Activated T-cell treated with anti-CD3 and anti-CD28 coated beads, Interleukin-2, amount 50 U/mL, for 48 hours (primary cell): ENCODE measurements at regions not wholly inside any gene's neighbourhood (a gene's known extent, or its start where the extent isn't known, plus 50 kb on each side); places are given as distances from the start of the nearest gene placed in this dataset.

ENCODE experiments used
- DNase-seq, 2 experiments: peaks; one replicate each; pipeline ENCODE4 v3.0.0-alpha.2; 2020

GRCh38 chr6:145042559-145042958 is 692.8 kb downstream of the EPM2A start:
- no peak for DNase-seq

GRCh38 chr6:145043926-145044500 is 691.3 kb downstream of the EPM2A start:
- DNase-seq = no peak

- DNase-seq = no peak
These were observed 690.6 kb downstream of the EPM2A start for GRCh38 chr6:145044641-145045246.

GRCh38 chr6:145045582-145045981 is 689.7 kb downstream of the EPM2A start:
- no peak for DNase-seq

DNA sequence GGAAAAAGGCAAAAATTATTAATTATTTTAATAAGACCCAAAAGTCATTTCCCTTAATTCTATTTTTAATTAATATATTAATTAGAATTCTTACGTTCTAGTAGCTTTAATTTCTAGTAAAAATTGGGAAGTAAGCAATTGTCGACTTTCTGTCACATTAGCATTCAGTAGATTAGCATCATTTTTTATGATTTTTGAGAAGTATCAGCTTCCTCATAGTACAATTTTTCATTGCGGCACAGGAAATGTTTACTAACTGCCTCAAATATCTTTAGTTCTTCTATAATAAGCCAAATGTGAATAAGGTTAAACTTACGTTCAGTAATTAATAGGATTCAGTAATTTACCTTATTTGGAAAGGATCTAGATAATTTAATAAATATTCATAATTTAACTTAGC is 687.4 kb downstream of the EPM2A start:
- DNase-seq = no peak

DNA sequence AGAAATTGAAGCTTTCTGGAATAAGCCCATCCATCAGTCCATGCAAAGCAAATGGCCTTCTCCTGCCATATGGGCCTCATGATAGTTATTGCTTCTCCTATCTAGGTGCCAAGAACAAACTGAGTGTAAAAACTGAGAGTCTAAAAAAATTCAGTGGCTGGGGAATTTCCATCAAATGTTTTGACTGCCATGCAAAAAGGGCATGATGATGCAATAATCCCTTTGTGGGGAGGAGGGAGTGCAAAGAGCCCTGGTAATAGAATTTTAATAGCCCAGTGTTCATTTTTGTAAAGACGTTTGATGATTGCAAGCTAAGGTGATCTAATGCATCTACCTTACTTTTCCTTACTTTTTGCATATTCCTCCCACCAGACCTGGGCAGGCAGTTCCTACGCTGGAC is 683.7 kb downstream of the EPM2A start:
- DNase-seq = no peak

GRCh38 chr6:145055567-145055966 is 679.8 kb downstream of the EPM2A start:
- DNase-seq = no peak

- no peak for DNase-seq
These were observed 674.6 kb downstream of the EPM2A start for GRCh38 chr6:145060714-145061113.

DNA sequence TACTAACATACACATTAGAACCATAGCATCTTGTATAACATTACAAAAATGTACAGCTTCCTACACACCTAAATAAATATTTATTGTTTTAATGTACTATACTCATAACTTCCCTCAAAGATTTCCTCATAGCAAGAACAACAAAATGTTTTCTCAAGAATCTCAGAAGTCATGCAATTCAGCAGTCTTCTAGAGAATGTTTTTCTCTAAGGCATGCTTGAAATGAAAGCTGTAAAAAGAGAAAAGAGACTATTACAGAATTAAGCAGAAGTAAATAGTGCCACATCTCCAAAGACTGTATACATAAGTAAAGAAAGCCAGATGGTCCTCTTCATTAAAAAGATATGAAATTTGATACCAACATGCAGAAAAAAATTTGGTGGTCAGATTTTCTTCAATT is 672.2 kb downstream of the EPM2A start:
- DNase-seq = no peak

DNA sequence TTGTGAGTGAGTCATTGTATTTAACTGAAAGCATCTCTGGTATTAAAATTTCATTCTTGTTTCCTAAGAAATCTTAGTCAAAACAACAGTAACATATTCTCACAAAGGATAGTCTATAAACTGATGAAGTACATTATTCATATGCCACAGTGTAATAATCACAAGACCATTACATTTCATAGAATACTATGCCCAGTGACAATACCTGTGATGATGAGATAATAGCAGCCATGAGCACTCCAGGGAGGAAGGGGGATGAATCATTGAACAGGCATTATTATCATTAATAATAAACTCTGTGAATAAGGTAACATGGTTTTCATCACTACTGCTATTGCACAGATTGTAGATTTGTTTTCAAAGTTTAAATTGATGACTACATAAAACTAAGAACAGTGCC is 667.9 kb downstream of the EPM2A start:
- no peak for DNase-seq

DNA sequence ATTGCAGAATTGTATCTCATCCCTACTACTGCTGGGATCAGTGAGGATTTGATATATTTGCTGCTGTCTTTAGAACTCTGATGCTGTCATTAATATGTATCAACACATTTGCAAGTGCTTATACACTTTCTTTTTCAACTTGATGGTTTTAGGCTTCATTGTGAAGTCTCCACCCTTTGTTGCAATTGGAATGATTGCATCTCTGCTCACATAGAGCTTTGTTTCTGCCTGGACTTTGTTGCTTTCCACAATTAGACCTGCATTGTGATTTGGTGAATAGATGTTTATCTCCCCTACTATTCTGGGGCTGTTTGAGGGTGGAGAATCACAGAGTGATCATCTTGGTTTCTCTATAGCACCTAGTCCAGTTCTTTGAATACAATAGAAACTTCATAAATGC is 666.7 kb downstream of the EPM2A start:
- DNase-seq = no peak

DNA sequence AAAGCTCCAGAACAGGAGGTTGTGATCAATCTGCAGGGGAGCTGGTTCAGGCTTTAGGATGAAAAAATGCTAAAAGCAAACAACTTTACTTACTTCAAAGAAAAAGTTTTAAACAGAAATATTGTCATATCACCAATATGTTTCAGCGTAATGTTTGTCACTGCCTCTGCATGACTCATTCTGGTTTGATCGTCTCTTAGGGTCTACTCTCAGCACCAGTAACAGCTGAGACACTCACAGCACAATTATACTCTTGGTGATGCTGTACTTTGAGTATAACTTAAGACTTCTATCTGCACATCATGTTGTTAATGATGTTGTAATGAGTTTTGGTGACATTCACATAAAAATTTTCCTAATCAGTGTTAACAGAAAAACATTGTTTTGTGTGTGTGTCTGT is 665.4 kb downstream of the EPM2A start:
- DNase-seq = no peak

DNA sequence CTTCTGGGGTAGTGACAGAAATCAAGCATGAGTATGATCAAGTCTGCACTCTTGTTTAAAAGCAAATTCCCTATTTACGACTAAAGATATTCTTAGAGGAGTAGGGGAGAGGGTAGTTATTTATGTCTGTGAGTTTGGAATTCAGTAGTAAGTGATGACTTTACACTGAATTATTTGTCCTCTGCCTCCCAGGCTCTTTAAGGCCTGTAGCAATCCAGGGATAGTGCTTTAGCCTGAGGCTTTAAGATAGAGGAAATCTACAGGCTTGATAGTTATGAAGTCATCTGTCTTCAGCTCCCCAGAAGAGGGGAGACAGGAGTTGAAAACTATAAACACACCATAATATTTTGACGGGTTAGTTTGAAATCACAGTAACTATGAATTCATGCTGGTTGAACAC is 664.5 kb downstream of the EPM2A start:
- DNase-seq = no peak

DNA sequence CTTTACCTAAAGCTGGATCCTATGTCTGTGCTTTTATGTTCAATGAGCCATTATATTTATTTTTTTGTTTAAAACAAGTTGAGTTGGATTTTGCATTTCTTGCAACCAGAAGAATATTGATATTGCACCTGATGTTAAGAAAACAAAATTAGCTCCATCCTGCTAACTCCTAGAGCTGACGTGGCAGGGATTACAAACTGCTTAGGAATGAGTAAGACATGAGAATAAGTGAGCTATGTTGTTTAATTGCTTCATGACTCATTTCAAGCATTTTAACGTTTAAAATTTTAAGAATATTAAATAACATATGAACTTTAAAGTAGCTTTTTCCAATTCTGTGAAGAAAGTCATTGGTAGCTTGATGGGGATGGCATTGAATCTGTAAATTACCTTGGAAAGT is 663.5 kb downstream of the EPM2A start:
- DNase-seq = no peak

DNA sequence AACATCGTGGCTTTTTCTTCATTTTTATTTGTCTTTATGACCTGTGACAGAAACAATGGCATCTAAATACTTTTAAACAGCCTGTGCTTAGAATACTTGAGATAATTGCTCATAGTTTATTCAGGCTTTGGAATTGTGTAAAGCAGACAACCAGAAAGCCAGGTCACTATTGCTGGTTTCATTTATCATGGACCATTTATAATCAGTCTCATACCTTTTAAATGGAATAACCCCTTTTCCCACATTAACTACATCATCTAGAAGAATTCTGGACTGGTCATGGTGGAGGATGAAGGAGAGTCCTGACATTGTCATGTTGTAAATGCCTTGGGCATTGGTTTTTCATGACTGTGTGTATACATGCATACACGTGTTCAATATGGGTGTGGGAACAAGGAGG is 661.5 kb downstream of the EPM2A start:
- no peak for DNase-seq

DNA sequence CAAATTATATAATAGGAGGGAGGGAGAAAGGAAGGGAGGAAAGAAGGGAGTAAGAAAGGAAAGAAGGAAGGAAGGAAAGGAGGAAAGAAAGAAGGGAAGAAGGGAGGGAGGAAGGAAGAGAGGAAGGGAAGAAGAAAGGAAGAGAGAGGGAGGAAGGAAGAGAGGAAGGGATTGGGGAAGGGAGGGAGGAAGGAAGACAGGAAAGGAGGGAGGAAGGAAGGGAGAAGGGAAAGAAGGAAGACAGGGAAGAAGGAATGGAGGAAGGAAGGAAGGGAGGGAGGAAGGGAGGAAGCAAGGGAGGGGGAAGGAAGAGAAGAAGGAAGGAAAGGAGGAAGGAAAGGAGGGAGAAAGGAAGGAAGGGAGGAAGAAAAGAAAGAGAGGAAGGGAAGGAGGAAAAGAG is 660.5 kb downstream of the EPM2A start:
- no peak for DNase-seq

- DNase-seq = no peak
These were observed 659.9 kb downstream of the EPM2A start for GRCh38 chr6:145075425-145075824.

GRCh38 chr6:145076115-145076841 is 659.0 kb downstream of the EPM2A start:
- DNase-seq = no peak

DNA sequence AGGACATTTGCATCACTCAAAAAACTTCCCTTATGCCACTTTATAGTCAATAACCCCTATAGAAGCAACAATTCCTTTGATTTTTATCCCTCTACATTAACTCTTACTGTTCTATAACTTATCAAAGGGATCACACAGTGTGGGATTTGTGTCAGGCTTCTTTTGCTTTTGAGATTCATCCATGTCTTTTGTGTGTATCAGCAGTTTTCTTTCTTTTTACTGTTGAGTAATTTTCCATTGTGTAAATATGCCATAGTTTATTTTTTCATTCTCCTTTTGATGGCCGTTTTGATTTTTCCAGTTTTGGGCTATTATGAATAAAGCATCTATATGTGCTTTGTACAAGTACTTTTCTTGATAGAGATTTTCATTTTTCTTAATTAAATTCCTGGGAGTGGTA is 657.9 kb downstream of the EPM2A start:
- DNase-seq = no peak

- no peak for DNase-seq
These were observed 654.7 kb downstream of the EPM2A start for GRCh38 chr6:145080651-145081050.

DNA sequence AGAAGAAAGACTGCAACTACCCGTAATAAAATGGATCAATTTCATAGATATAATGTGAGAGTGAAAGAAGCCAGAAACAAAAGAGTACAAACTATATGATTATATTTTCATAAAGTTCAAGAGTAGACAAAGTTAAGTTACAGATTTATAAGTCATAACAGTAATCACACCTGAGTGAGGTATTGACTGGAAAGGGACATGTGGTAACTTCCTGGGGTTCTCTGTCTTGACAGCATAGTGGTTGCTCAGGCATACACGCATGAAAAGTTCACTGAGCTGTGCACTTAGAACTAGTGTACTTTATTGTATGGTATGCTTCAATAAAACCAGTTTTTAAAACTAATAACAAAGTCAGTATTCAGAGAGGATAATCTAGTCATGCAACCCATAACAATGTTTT is 653.6 kb downstream of the EPM2A start:
- DNase-seq = no peak

GRCh38 chr6:145082359-145082758 is 653.0 kb downstream of the EPM2A start:
- DNase-seq = no peak

DNA sequence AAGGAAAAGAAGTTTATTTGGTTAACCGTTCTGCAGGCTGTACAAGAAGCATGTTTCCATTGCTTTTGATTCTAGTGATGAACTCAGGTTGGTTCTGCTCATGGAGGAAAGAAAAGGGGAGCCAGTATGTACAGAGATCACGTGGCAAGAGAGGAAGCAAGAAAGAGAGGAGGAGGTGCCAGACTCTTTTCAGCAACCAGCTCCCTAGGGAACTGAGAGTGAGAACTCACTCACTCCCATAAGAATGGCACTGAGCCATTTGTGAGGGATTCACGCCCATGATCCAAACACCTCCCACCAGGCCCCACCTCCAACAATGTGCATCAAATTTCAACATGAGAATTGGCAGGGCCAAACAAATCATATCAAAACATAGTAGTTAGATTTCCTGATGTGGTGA is 649.1 kb downstream of the EPM2A start:
- no peak for DNase-seq

DNA sequence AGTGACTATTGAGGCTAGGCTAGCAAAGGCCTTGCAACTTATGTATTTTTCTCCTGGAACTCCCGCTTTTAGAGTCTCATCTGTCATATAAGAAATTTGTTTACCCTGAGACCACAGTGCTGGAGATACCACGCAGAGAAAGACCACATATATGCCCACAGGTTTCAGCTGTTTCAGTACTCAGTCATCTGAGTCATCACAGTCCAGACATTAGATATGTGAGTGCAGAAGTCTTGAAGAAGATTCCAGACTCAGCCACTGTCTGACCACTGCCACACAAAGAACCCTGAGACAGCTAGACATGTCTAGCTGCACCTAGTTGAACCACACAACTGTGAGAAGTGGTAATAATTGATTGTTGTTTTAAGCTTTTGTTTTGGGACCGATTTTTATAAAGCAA is 648.3 kb downstream of the EPM2A start:
- no peak for DNase-seq
